Panc1 (cell line): ENCODE measurements at regions not wholly inside any gene's neighbourhood (a gene's known extent, or its start where the extent isn't known, plus 50 kb on each side); places are given as distances from the start of the nearest gene placed in this dataset.

Source experiments
- ATAC-seq: fragments of 200-7000 bp; cut with Tn5 transposase; 2 replicates; pipeline ENCODE4 v1.9.1; 2020; ENCODE audit warnings: mild to moderate bottlenecking, moderate library complexity
- BruUV-seq: library from RNA; stranded (reverse); fragments of 400-500 nt; replicated peaks from 2 replicates; lab custom pipeline; 2021; lab: Mats Ljungman, UMichigan
- CTCF ChIA-PET: fragments of 300-600 bp; sonication (Branson Sonifier 250); formaldehyde crosslinking; loops from one replicate; lab custom pipeline; 2022; ENCODE audit warnings: antibody characterized with exemption; lab: Charles Lee
- POLR2A ChIA-PET: fragments of 300-600 bp; sonication (Branson Sonifier 250); formaldehyde crosslinking; loops from one replicate; lab custom pipeline; 2022; ENCODE audit warnings: antibody characterized with exemption; lab: Charles Lee
- DNase-seq: peaks from one replicate; pipeline ENCODE4 v3.0.0-alpha.2; 2010; ENCODE audit warnings: low read depth, low spot score
- H3K27ac ChIP-seq: 2 replicates; pipeline ENCODE4 v1.5.1; 2011; ENCODE audit warnings: mild to moderate bottlenecking, low read length, inconsistent platforms
- H3K27me3 ChIP-seq: fragments of 200-500 bp; sonication (Bioruptor generic); 2 replicates; pipeline ENCODE4 v1.6.0; 2014; ENCODE audit warnings: low read length, inconsistent platforms; ENCODE audit not compliant: control insufficient read depth, insufficient read depth
- H3K36me3 ChIP-seq: fragments of 200-500 bp; sonication (Bioruptor generic); 2 replicates; pipeline ENCODE4 v1.5.1; 2014; ENCODE audit warnings: inconsistent platforms, mild to moderate bottlenecking, low read length, moderate library complexity; ENCODE audit not compliant: control insufficient read depth, insufficient read depth
- H3K4me1 ChIP-seq: 2 replicates; pipeline ENCODE4 v1.5.1; 2011; ENCODE audit warnings: inconsistent platforms, mild to moderate bottlenecking, low read length, moderate library complexity; ENCODE audit not compliant: control insufficient read depth, insufficient read depth
- H3K4me3 ChIP-seq, 2 experiments: 2 replicates each; pipeline ENCODE4 v1.5.1; 2011 to 2012; ENCODE audit warnings: low read depth in 2 of 2, low read length in 2 of 2, mild to moderate bottlenecking in 2 of 2, inconsistent platforms in 1 of 2, moderate library complexity in 1 of 2
- H3K9me3 ChIP-seq: fragments of 200-500 bp; sonication (Bioruptor generic); 2 replicates; pipeline ENCODE4 v1.5.1; 2014; ENCODE audit warnings: low read depth, mild to moderate bottlenecking, inconsistent platforms, low read length, moderate library complexity; ENCODE audit not compliant: control insufficient read depth, insufficient read depth
- CTCF ChIP-seq: fragments of 450-650 bp; IDR thresholded peaks from 2 replicates; pipeline ENCODE4 v1.5.1; 2017; ENCODE audit warnings: mild to moderate bottlenecking
- POLR2AphosphoS5 ChIP-seq: IDR thresholded peaks from 2 replicates; pipeline ENCODE4 v1.6.1; 2012; ENCODE audit warnings: mild to moderate bottlenecking, low read depth, low read length, moderate library complexity
- REST ChIP-seq, 2 experiments: IDR thresholded peaks; 2 replicates each; pipeline ENCODE4 v1.6.1; 2011 to 2012; ENCODE audit warnings: low read depth in 2 of 2, control low read depth in 1 of 2, low read length in 1 of 2, mild to moderate bottlenecking in 1 of 2, moderate library complexity in 1 of 2; ENCODE audit not compliant: insufficient read depth in 1 of 2
- SIN3A ChIP-seq: IDR thresholded peaks from 2 replicates; pipeline ENCODE4 v1.6.1; 2012; ENCODE audit warnings: low read depth, mild to moderate bottlenecking, low read length, moderate library complexity, borderline replicate concordance; ENCODE audit not compliant: insufficient read depth
- TCF7L2 ChIP-seq: IDR thresholded peaks from 2 replicates; pipeline ENCODE4 v1.6.1; 2011; ENCODE audit warnings: mild to moderate bottlenecking, low read depth, low read length, inconsistent platforms
- in situ Hi-C: cut with HindIII; loops from 2 replicates; pipeline ENCODE4 v1.10.0; 2016; ENCODE audit warnings: low sequenced_read_pairs, low pct_unique_long_range_greater_than_20kb
- intact Hi-C: fragments of 100-400 bp; cut with micrococcal nuclease; formaldehyde crosslinking; loops from one replicate; pipeline ENCODE4 v1.10.0; 2022; ENCODE audit not compliant: unreplicated experiment

DNA sequence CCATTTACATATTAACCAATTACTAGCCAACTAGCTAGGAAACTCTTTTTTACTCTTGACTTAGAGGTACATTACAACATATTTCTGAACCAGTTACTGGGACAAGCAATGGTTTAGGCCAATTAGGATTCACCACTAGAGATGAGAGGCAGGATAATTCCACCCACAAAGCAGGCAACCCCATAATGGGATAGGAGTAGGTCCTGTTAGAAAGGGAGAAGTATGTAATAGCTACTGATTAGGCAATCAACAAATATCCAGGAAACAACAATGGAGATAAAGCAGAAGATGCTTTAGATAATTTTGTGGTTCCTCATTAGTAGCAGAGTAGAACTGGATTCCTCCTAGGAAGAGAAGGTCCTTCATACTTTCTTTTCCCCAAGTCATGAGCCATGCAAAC lies 173.8 kb upstream of the GLRA2 start:
- no peak for DNase-seq
- no peak for ATAC-seq
- Histone ChIP-seq H3K4me1 (no peaks in the 10 kb centered on the region), H3K9me3 (no peaks in the 10 kb centered on the region), H3K27ac (no peak overlapping the region), H3K4me3 (no peak overlapping the region), H3K27me3 (no peaks in the 10 kb centered on the region), H3K36me3 (no peaks in the 10 kb centered on the region)
- CTCF ChIA-PET: no interaction called here
- in situ Hi-C loops (no loop called here), intact Hi-C loops (no loop called here)
- POLR2A ChIA-PET: no interaction called here
- TF ChIP-seq SIN3A: no peak
- no peak for TF ChIP-seq REST (IDR thresholded peaks at IDR 0.05; ENCODE audit: insufficient read depth in 1 of 2, low read depth in 2 of 2, low read length in 1 of 2)
- no peak for TF ChIP-seq CTCF
- no peak for TF ChIP-seq POLR2AphosphoS5
- no peak for TF ChIP-seq TCF7L2
- no TSS peak for BruUV-seq

DNA sequence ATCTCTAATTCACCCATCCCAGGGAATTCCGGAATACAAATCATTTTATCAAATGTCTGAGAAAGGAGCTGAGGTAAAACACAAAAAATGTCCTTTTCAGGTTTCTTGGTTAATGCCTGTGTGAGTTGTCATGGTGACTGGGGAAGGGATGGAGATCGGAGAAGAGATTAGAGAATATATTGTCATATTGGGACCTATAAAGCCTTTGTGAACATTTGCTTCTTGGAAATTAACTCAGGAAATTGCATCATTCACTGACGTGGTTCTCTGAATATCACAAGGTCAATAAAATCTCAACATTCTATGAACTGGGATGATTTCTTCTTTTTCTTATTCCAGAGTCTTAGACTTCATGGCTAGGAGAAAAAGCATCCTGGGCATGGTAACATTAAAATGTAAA lies 174.8 kb upstream of the GLRA2 start:
- ATAC-seq (no peak), DNase-seq (no peak)
- ChIA-PET POLR2A (no interaction called here), CTCF (no interaction called here)
- in situ Hi-C loops (no loop called here), intact Hi-C loops (no loop called here)
- BruUV-seq: no TSS peak
- TF ChIP-seq TCF7L2 (no peak), CTCF (no peak), SIN3A (no peak), POLR2AphosphoS5 (no peak), REST (IDR thresholded peaks at IDR 0.05; ENCODE audit: insufficient read depth in 1 of 2, low read depth in 2 of 2, low read length in 1 of 2) (no peak)
- Histone ChIP-seq H3K36me3 (no peaks in the 10 kb centered on the region), H3K9me3 (no peaks in the 10 kb centered on the region; the same call in 1 of the 2 replicates), H3K27me3 (no peaks in the 10 kb centered on the region), H3K4me1 (no peaks in the 10 kb centered on the region), H3K27ac (no peak overlapping the region), H3K4me3 (no peak overlapping the region)
